ENCODE measurements at regions not wholly inside any gene's neighbourhood (a gene's known extent, or its start where the extent isn't known, plus 50 kb on each side); places are given as distances from the start of the nearest gene placed in this dataset.
"Not testable (repeated sequence)": the region's sequence is repeated elsewhere in the genome, so short reads cannot be mapped to it uniquely, and the experiment has no call there.

- Histone ChIP-seq H3K4me2 (ENCODE audit: control insufficient read depth, extremely low read depth, insufficient read depth, low read depth, low read length) (no peak overlapping the region), H3K4me3 (ENCODE audit: control insufficient read depth in 2 of 3, extremely low read depth in 1 of 3, insufficient read depth in 2 of 3, low read depth in 1 of 3, low read length in 3 of 3) (no peak overlapping the region), H4K20me1 (ENCODE audit: control insufficient read depth, extremely low read depth, insufficient read depth, low read length) (no peaks in the 10 kb centered on the region), H3K4me1 (ENCODE audit: control insufficient read depth, extremely low read depth, insufficient read depth, low read length) (no peaks in the 10 kb centered on the region), H2AFZ (ENCODE audit: control insufficient read depth, low read length) (no peak overlapping the region), H3K27ac (ENCODE audit: control insufficient read depth, insufficient read depth, low read length) (no peak overlapping the region), H3K27me3 (ENCODE audit: control insufficient read depth, extremely low read depth, insufficient read depth, low read length) (no peaks in the 10 kb centered on the region), H3K9ac (ENCODE audit: control insufficient read depth, extremely low read depth, insufficient read depth, low read length) (no peak overlapping the region), H3K79me2 (ENCODE audit: control insufficient read depth, insufficient read depth, low read length) (no peaks in the 10 kb centered on the region), H3K36me3 (ENCODE audit: control insufficient read depth in 2 of 2, extremely low read depth in 1 of 2, insufficient read depth in 2 of 2, low read length in 2 of 2) (no peaks in the 10 kb centered on the region), H3K9me3 (ENCODE audit: control insufficient read depth, low read depth, low read length) (no peaks in the 10 kb centered on the region), H3K9me1 (ENCODE audit: control insufficient read depth, extremely low read depth, insufficient read depth, low read length) (no peaks in the 10 kb centered on the region)
- no peak for FAIRE-seq
- dilution Hi-C loops (cut with MboI; ENCODE audit: extremely low pct_ligation_motif_present, low sequenced_read_pairs) = no loop called here
- no peak for DNase-seq (ENCODE audit: low read depth, low spot score)
- TF ChIP-seq CTCF (optimal IDR thresholded peaks at IDR 0.05 in 1 of 3, IDR thresholded peaks at IDR 0.05 in 1 of 3, conservative IDR thresholded peaks at IDR 0.05 in 1 of 3; ENCODE audit: extremely low read depth in 1 of 3, insufficient read depth in 2 of 3, low read length in 3 of 3) (no peak), EZH2 (IDR thresholded peaks at IDR 0.05; ENCODE audit: low read length) (no peak)
Measured at GRCh38 chr10:30742471-30742870, 112.9 kb upstream of the LYZL2 start.

GRCh38 chr10:30740774-30741173 lies 111.2 kb upstream of the LYZL2 start:
- not testable (repeated sequence) for FAIRE-seq

GRCh38 chr10:30738416-30738815 lies 108.9 kb upstream of the LYZL2 start:
- Histone ChIP-seq H3K36me3 (ENCODE audit: control insufficient read depth in 2 of 2, extremely low read depth in 1 of 2, insufficient read depth in 2 of 2, low read length in 2 of 2) (no peaks in the 10 kb centered on the region), H3K4me1 (ENCODE audit: control insufficient read depth, extremely low read depth, insufficient read depth, low read length) (no peaks in the 10 kb centered on the region), H3K27me3 (ENCODE audit: control insufficient read depth, extremely low read depth, insufficient read depth, low read length) (no peaks in the 10 kb centered on the region), H3K9me1 (ENCODE audit: control insufficient read depth, extremely low read depth, insufficient read depth, low read length) (no peaks in the 10 kb centered on the region), H3K9me3 (ENCODE audit: control insufficient read depth, low read depth, low read length) (no peaks in the 10 kb centered on the region), H2AFZ (ENCODE audit: control insufficient read depth, low read length) (no peak overlapping the region), H3K4me2 (ENCODE audit: control insufficient read depth, extremely low read depth, insufficient read depth, low read depth, low read length) (no peak overlapping the region), H3K4me3 (ENCODE audit: control insufficient read depth in 2 of 3, extremely low read depth in 1 of 3, insufficient read depth in 2 of 3, low read depth in 1 of 3, low read length in 3 of 3) (no peak overlapping the region), H3K79me2 (ENCODE audit: control insufficient read depth, insufficient read depth, low read length) (no peaks in the 10 kb centered on the region), H3K9ac (ENCODE audit: control insufficient read depth, extremely low read depth, insufficient read depth, low read length) (no peak overlapping the region), H4K20me1 (ENCODE audit: control insufficient read depth, extremely low read depth, insufficient read depth, low read length) (no peaks in the 10 kb centered on the region), H3K27ac (ENCODE audit: control insufficient read depth, insufficient read depth, low read length) (no peak overlapping the region)
- TF ChIP-seq CTCF (optimal IDR thresholded peaks at IDR 0.05 in 1 of 3, IDR thresholded peaks at IDR 0.05 in 1 of 3, conservative IDR thresholded peaks at IDR 0.05 in 1 of 3; ENCODE audit: extremely low read depth in 1 of 3, insufficient read depth in 2 of 3, low read length in 3 of 3) (no peak), EZH2 (IDR thresholded peaks at IDR 0.05; ENCODE audit: low read length) (no peak)
- FAIRE-seq (no peak), DNase-seq (ENCODE audit: low read depth, low spot score) (no peak)
- dilution Hi-C loops (cut with MboI; ENCODE audit: extremely low pct_ligation_motif_present, low sequenced_read_pairs) = no loop called here

More at GRCh38 chr10:30740774-30741173, 111.2 kb upstream of the LYZL2 start:
- H3K27me3 ChIP-seq (ENCODE audit: control insufficient read depth, extremely low read depth, insufficient read depth, low read length); H3K79me2 ChIP-seq (ENCODE audit: control insufficient read depth, insufficient read depth, low read length); H3K9ac ChIP-seq (ENCODE audit: control insufficient read depth, extremely low read depth, insufficient read depth, low read length); H3K4me1 ChIP-seq (ENCODE audit: control insufficient read depth, extremely low read depth, insufficient read depth, low read length); H3K27ac ChIP-seq (ENCODE audit: control insufficient read depth, insufficient read depth, low read length); H2AFZ ChIP-seq (ENCODE audit: control insufficient read depth, low read length); H3K36me3 ChIP-seq (ENCODE audit: control insufficient read depth in 2 of 2, extremely low read depth in 1 of 2, insufficient read depth in 2 of 2, low read length in 2 of 2); H3K9me3 ChIP-seq (ENCODE audit: control insufficient read depth, low read depth, low read length); dilution Hi-C loops (cut with MboI; ENCODE audit: extremely low pct_ligation_motif_present, low sequenced_read_pairs); H3K4me3 ChIP-seq (ENCODE audit: control insufficient read depth in 2 of 3, extremely low read depth in 1 of 3, insufficient read depth in 2 of 3, low read depth in 1 of 3, low read length in 3 of 3); H4K20me1 ChIP-seq (ENCODE audit: control insufficient read depth, extremely low read depth, insufficient read depth, low read length); DNase-seq (ENCODE audit: low read depth, low spot score); H3K9me1 ChIP-seq (ENCODE audit: control insufficient read depth, extremely low read depth, insufficient read depth, low read length); H3K4me2 ChIP-seq (ENCODE audit: control insufficient read depth, extremely low read depth, insufficient read depth, low read depth, low read length): not testable (repeated sequence)
